NCI-H510A (cell line): ENCODE measurements at regions not wholly inside any gene's neighbourhood (a gene's known extent, or its start where the extent isn't known, plus 50 kb on each side); places are given as distances from the start of the nearest gene placed in this dataset.
"Not testable (repeated sequence)": the region's sequence is repeated elsewhere in the genome, so short reads cannot be mapped to it uniquely, and the experiment has no call there.

Source experiments
- DNase-seq: peaks from one replicate; lab custom pipeline; 2025; lab: John Stamatoyannopoulos, UW

GRCh38 chr10:76815505-76815904, 822.1 kb downstream of the KCNMA1 start:
- not testable (repeated sequence) for DNase-seq

DNA sequence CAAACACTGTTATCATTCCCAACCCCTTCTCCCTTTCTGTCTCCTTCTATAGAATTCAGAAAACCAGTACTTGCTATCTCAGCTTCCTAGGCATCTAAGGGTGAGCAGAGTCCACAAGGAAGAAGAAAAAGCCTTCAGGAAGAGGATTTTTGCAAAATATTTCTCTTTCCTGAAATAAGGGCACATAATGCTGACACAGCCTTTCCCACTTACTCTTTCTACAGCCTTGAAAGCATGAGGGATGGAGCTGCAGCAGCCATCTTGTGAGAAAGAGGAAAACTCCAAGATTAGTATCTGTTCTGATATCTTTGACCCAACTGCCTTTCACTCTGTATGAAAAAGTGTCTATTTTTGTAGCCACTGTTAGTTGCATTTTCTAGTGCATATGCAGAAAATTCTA, 826.2 kb downstream of the KCNMA1 start:
- no peak for DNase-seq

DNA sequence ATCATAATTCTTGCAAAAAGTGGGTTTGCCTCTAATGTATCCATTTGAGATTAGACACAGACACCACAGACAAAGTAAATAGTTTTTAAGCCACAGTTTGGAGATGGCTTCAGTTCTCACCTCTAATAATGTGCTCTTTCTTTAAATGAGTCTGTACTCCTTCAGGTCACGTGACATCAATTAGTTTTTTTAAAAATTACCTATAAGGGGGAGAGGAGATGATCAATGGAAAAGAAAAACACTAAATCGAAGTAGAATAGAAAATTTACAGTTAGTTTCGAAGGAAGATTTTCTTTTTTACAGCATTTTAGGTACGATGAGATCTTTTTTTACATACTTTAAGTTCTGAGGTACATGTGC, 849.2 kb downstream of the KCNMA1 start:
- no peak for DNase-seq

GRCh38 chr10:76787746-76788451, 849.7 kb downstream of the KCNMA1 start:
- no peak for DNase-seq

- DNase-seq: no peak
Observed at GRCh38 chr10:76786504-76787072, 851.0 kb downstream of the KCNMA1 start.

GRCh38 chr10:76784076-76784475, 853.5 kb downstream of the KCNMA1 start:
- no peak for DNase-seq

GRCh38 chr10:76779796-76780301, 857.8 kb downstream of the KCNMA1 start:
- DNase-seq: no peak

- DNase-seq: no peak
Observed at GRCh38 chr10:76778914-76779795, 858.5 kb downstream of the KCNMA1 start.

GRCh38 chr10:76774987-76775603, 862.5 kb downstream of the KCNMA1 start:
- no peak for DNase-seq

- DNase-seq: no peak
Observed at GRCh38 chr10:76769582-76769981, 868.0 kb downstream of the KCNMA1 start.

DNA sequence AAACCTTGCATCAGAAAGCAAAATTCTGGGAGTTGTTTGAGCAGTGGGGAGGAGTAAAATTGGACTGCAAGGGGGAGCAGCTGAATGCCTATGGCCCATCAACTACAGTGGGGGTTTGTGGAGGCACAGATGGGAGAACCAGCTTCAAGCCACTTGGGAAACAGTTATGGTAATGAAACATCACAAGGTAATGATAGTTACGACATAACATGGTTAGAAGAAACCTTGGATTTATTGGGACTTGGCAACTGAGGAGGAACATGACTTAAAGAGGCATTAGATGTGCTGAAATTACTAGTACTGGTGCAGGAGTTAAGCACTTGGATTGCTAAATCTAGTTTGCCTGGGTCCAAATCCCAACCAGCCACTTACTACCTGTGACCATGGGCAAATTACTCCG, 868.4 kb downstream of the KCNMA1 start:
- no peak for DNase-seq

DNA sequence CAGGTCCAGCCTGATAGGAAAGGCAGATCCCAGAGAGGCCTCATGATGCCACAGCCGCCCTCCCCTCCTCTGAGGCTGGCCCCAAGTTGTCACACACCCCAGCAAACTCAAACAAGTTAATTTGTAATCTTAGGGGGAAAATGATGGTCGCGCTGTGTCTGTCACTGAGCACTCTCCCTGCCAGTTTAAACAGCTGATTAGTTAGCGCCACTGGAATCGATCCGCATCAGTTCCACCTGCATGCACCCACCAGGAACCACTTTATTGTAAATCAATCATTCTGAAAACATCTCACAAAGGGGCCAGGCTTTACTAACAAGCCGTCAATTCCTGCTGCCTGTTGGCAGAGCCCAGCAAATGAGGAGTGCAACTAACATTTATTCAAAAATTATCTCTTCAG, 870.9 kb downstream of the KCNMA1 start:
- no peak for DNase-seq

GRCh38 chr10:76764921-76765320, 872.7 kb downstream of the KCNMA1 start:
- not testable (repeated sequence) for DNase-seq

- no peak for DNase-seq
Observed at GRCh38 chr10:76764177-76764576, 873.4 kb downstream of the KCNMA1 start.

- DNase-seq: no peak
Observed at GRCh38 chr10:76763376-76763775, 874.2 kb downstream of the KCNMA1 start.

GRCh38 chr10:76759681-76760080, 877.9 kb downstream of the KCNMA1 start:
- no peak for DNase-seq

GRCh38 chr10:76743169-76743568, 894.4 kb downstream of the KCNMA1 start:
- DNase-seq: no peak

DNA sequence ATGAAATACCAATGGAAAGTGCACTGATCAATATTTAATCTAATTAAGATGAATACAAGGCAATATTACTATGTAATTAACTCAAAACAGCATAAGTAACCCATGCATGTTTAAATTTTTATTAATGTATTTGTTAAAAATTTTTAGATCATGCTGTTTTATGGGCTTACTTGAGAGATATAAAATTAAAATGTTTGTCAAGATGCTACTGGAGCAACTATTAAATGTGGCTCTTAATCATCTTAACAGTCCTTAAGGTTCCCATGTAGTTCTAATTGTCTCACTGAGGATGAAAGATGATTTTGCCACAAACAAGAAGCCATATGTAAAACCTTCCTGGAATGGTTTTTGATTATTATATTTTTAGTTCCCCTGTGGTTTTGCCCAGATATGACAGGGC, 897.1 kb downstream of the KCNMA1 start:
- DNase-seq: no peak

GRCh38 chr10:76738991-76739390, 898.6 kb downstream of the KCNMA1 start:
- no peak for DNase-seq

- DNase-seq: no peak
Observed at GRCh38 chr10:76736815-76737618, 900.6 kb downstream of the KCNMA1 start.

- no peak for DNase-seq
Observed at GRCh38 chr10:76736392-76736791, 901.2 kb downstream of the KCNMA1 start.

GRCh38 chr10:76735866-76736265, 901.7 kb downstream of the KCNMA1 start:
- no peak for DNase-seq
